HG03039 (cell line): ENCODE measurements at regions not wholly inside any gene's neighbourhood (a gene's known extent, or its start where the extent isn't known, plus 50 kb on each side); places are given as distances from the start of the nearest gene placed in this dataset.

Experiments used
- ATAC-seq: cut with Tn5 transposase; IDR thresholded peaks from one replicate; pipeline ENCODE4 v1.9.1; 2021; ENCODE audit warnings: mild to moderate bottlenecking, moderate library complexity; ENCODE audit not compliant: unreplicated experiment

GRCh38 chr7:131097662-131098376, 229.9 kb upstream of the MKLN1 start:
- ATAC-seq, result no peak

- no peak for ATAC-seq
Measured at GRCh38 chr7:131098527-131098926, 229.1 kb upstream of the MKLN1 start.

- ATAC-seq, result no peak
Measured at GRCh38 chr7:131100357-131101054, 227.2 kb upstream of the MKLN1 start.

- no peak for ATAC-seq
Measured at GRCh38 chr7:131103997-131104396, 223.7 kb upstream of the MKLN1 start.

GRCh38 chr7:131104596-131105293, 222.9 kb upstream of the MKLN1 start:
- no peak for ATAC-seq

GRCh38 chr7:131105294-131105798, 222.3 kb upstream of the MKLN1 start:
- no peak for ATAC-seq

- peak; percentile 35 for ATAC-seq
Measured at GRCh38 chr7:131105799-131106680, 221.6 kb upstream of the MKLN1 start.

GRCh38 chr7:131106681-131107336, 220.9 kb upstream of the MKLN1 start:
- ATAC-seq, result no peak

GRCh38 chr7:131107337-131108211, 220.1 kb upstream of the MKLN1 start:
- peak; percentile 35 for ATAC-seq

- no peak for ATAC-seq
Measured at GRCh38 chr7:131108212-131108940, 219.3 kb upstream of the MKLN1 start.

GRCh38 chr7:131109011-131109758, 218.5 kb upstream of the MKLN1 start:
- no peak for ATAC-seq

GRCh38 chr7:131109759-131110296, 217.8 kb upstream of the MKLN1 start:
- ATAC-seq, result no peak

- no peak for ATAC-seq
Measured at GRCh38 chr7:131110297-131111080, 217.2 kb upstream of the MKLN1 start.

GRCh38 chr7:131111081-131111576, 216.5 kb upstream of the MKLN1 start:
- no peak for ATAC-seq

GRCh38 chr7:131111792-131112191, 215.9 kb upstream of the MKLN1 start:
- no peak for ATAC-seq

GRCh38 chr7:131112431-131112830, 215.2 kb upstream of the MKLN1 start:
- no peak for ATAC-seq

GRCh38 chr7:131115340-131115739, 212.3 kb upstream of the MKLN1 start:
- ATAC-seq, result no peak
